Trophoblast cell (in vitro differentiated cells and primary cell): ENCODE measurements at regions not wholly inside any gene's neighbourhood (a gene's known extent, or its start where the extent isn't known, plus 50 kb on each side); places are given as distances from the start of the nearest gene placed in this dataset.

Experiments used
- DNase-seq, 2 donors: peaks; one replicate each; pipeline ENCODE4 v3.0.0-alpha.2; 2016
- H2AFZ ChIP-seq: 2 replicates; pipeline ENCODE4 v1.6.1; 2013; ENCODE audit warnings: low read length, moderate library complexity, mild to moderate bottlenecking; ENCODE audit not compliant: insufficient read depth, poor library complexity
- H2AK5ac ChIP-seq: 2 replicates; pipeline ENCODE4 v1.6.1; 2013; ENCODE audit warnings: mild to moderate bottlenecking, low read length
- H2BK120ac ChIP-seq: 2 replicates; pipeline ENCODE4 v1.6.1; 2013; ENCODE audit warnings: low read length, mild to moderate bottlenecking, moderate library complexity; ENCODE audit not compliant: insufficient read depth, poor library complexity
- H2BK12ac ChIP-seq: 2 replicates; pipeline ENCODE4 v1.6.1; 2013; ENCODE audit warnings: mild to moderate bottlenecking, low read length, moderate library complexity
- H2BK5ac ChIP-seq: 2 replicates; pipeline ENCODE4 v1.6.1; 2013; ENCODE audit warnings: low read length, low read depth, moderate library complexity, mild to moderate bottlenecking; ENCODE audit not compliant: poor library complexity
- H3K14ac ChIP-seq: 2 replicates; pipeline ENCODE4 v1.6.1; 2013; ENCODE audit warnings: mild to moderate bottlenecking, low read length
- H3K18ac ChIP-seq: 2 replicates; pipeline ENCODE4 v1.6.1; 2013; ENCODE audit warnings: mild to moderate bottlenecking, low read length
- H3K23ac ChIP-seq: 2 replicates; pipeline ENCODE4 v1.6.1; 2013; ENCODE audit warnings: low read length
- H3K27ac ChIP-seq: 2 replicates; pipeline ENCODE4 v1.5.1; 2013; ENCODE audit warnings: low read depth, mild to moderate bottlenecking, inconsistent platforms, low read length, moderate library complexity
- H3K27me3 ChIP-seq: 2 replicates; pipeline ENCODE4 v1.6.1; 2013; ENCODE audit warnings: inconsistent platforms, mild to moderate bottlenecking, low read length, moderate library complexity; ENCODE audit not compliant: insufficient read depth
- H3K36me3 ChIP-seq, 2 experiments: 1 replicate in 1 of 2; 2 replicates in 1 of 2; pipeline ENCODE4 v1.6.1; 2013; ENCODE audit warnings: low read length in 2 of 2, mild to moderate bottlenecking in 2 of 2, moderate library complexity in 1 of 2; ENCODE audit not compliant: insufficient read depth in 2 of 2, control insufficient read depth in 1 of 2
- H3K4ac ChIP-seq: 2 replicates; pipeline ENCODE4 v1.6.1; 2013; ENCODE audit warnings: low read depth, mild to moderate bottlenecking, low read length, moderate library complexity
- H3K4me1 ChIP-seq, 2 experiments: 1 replicate in 1 of 2; 2 replicates in 1 of 2; pipeline ENCODE4 v1.6.1; 2013; ENCODE audit warnings: low read length in 2 of 2, mild to moderate bottlenecking in 2 of 2, moderate library complexity in 1 of 2; ENCODE audit not compliant: insufficient read depth in 2 of 2, control insufficient read depth in 1 of 2
- H3K4me2 ChIP-seq: 2 replicates; pipeline ENCODE4 v1.6.1; 2013; ENCODE audit warnings: inconsistent platforms, mild to moderate bottlenecking, low read length, moderate library complexity
- H3K4me3 ChIP-seq: 2 replicates; pipeline ENCODE4 v1.5.1; 2013; ENCODE audit warnings: mild to moderate bottlenecking, low read depth, low read length, inconsistent platforms
- H3K79me1 ChIP-seq: one replicate; pipeline ENCODE4 v1.6.1; 2013; ENCODE audit warnings: low read length
- H3K79me2 ChIP-seq: 2 replicates; pipeline ENCODE4 v1.6.1; 2013; ENCODE audit warnings: low read length, mild to moderate bottlenecking; ENCODE audit not compliant: control insufficient read depth, insufficient read depth, poor library complexity
- H3K9ac ChIP-seq: 2 replicates; pipeline ENCODE4 v1.6.1; 2013; ENCODE audit warnings: mild to moderate bottlenecking, low read length
- H3K9me3 ChIP-seq: 2 replicates; pipeline ENCODE4 v1.6.1; 2013; ENCODE audit warnings: low read depth, mild to moderate bottlenecking, control low read depth, inconsistent platforms, low read length; ENCODE audit not compliant: insufficient read depth
- H4K12ac ChIP-seq: 2 replicates; pipeline ENCODE4 v1.6.1; 2013; ENCODE audit warnings: low read depth, mild to moderate bottlenecking, low read length, moderate library complexity
- H4K8ac ChIP-seq: 2 replicates; pipeline ENCODE4 v1.6.1; 2013; ENCODE audit warnings: low read depth, mild to moderate bottlenecking, low read length, moderate library complexity
- H4K91ac ChIP-seq: one replicate; pipeline ENCODE4 v1.6.1; 2013; ENCODE audit warnings: low read depth, mild to moderate bottlenecking, low read length, moderate library complexity
- WGBS: extraction: QIAGEN DNeasy Blood & Tissue Kit; methylation state at CpG from one replicate; pipeline ENCODE4 v1.1.7; 2013; ENCODE audit warnings: missing lambda C conversion rate; ENCODE audit not compliant: insufficient read length, insufficient coverage; ENCODE audit errors: extremely low coverage; 5-methylcytosine and 5-hydroxymethylcytosine counted together

- H3K27ac ChIP-seq, result no peak overlapping the region
- no CpG with 5 or more reads among the region's 5 CpGs for WGBS
- no peak overlapping the region for H3K23ac ChIP-seq
- no peak overlapping the region for H3K4ac ChIP-seq
- H2BK12ac ChIP-seq, result no peak overlapping the region
- H3K9ac ChIP-seq, result no peak overlapping the region
- H3K4me2 ChIP-seq, result no peak overlapping the region
- no peak overlapping the region for H2BK5ac ChIP-seq
- no peak overlapping the region for H3K14ac ChIP-seq
- H3K36me3 ChIP-seq, result no peaks in the 10 kb centered on the region
- H4K8ac ChIP-seq, result no peak overlapping the region
- H3K27me3 ChIP-seq, result no peaks in the 10 kb centered on the region
- no peak overlapping the region for H2AFZ ChIP-seq
- no peak overlapping the region for H3K18ac ChIP-seq
- no peak overlapping the region for H4K12ac ChIP-seq
- no peaks in the 10 kb centered on the region for H3K79me1 ChIP-seq
- H4K91ac ChIP-seq, result no peak overlapping the region
- no peak overlapping the region for H2BK120ac ChIP-seq
- H3K4me1 ChIP-seq, result no peaks in the 10 kb centered on the region
- H3K4me3 ChIP-seq, result no peak overlapping the region
- H3K9me3 ChIP-seq, result peaks cover 4% of the 10 kb centered on the region
- H2AK5ac ChIP-seq, result no peak overlapping the region
- no peak for DNase-seq
- H3K79me2 ChIP-seq, result no peaks in the 10 kb centered on the region
Measured at GRCh38 chr7:45293295-45293942, 135.8 kb downstream of the RAMP3 start.

- Histone ChIP-seq H3K36me3 (no peaks in the 10 kb centered on the region), H4K8ac (no peak overlapping the region)
- DNase-seq, result no peak
Measured at GRCh38 chr7:45294559-45294958, 137.0 kb downstream of the RAMP3 start.

GRCh38 chr7:45295222-45295621, 137.6 kb downstream of the RAMP3 start:
- no peaks in the 10 kb centered on the region for H3K4me1 ChIP-seq

More at GRCh38 chr7:45294559-45294958, 137.0 kb downstream of the RAMP3 start:
- Histone ChIP-seq H3K23ac (no peak overlapping the region), H3K27ac (no peak overlapping the region), H2AFZ (no peak overlapping the region), H2BK5ac (no peak overlapping the region), H3K9me3 (peaks cover 4% of the 10 kb centered on the region), H3K79me1 (no peaks in the 10 kb centered on the region), H4K91ac (no peak overlapping the region), H3K4me2 (no peak overlapping the region), H3K79me2 (no peaks in the 10 kb centered on the region), H2BK12ac (no peak overlapping the region), H3K9ac (no peak overlapping the region), H2AK5ac (no peak overlapping the region), H3K4me3 (no peak overlapping the region), H3K27me3 (no peaks in the 10 kb centered on the region), H3K14ac (no peak overlapping the region), H3K4ac (no peak overlapping the region), H2BK120ac (no peak overlapping the region), H3K4me1 (no peaks in the 10 kb centered on the region), H4K12ac (no peak overlapping the region), H3K18ac (no peak overlapping the region)
- no CpG with 5 or more reads among the region's 4 CpGs for WGBS

GRCh38 chr7:45296748-45297147, 139.2 kb downstream of the RAMP3 start:
- no peak overlapping the region for H2BK12ac ChIP-seq
- no peaks in the 10 kb centered on the region for H3K79me2 ChIP-seq
- no peak overlapping the region for H3K4me3 ChIP-seq
- no peak overlapping the region for H3K14ac ChIP-seq
- H3K79me1 ChIP-seq, result no peaks in the 10 kb centered on the region
- H3K4ac ChIP-seq, result no peak overlapping the region
- DNase-seq, result no peak
- no peak overlapping the region for H4K91ac ChIP-seq
- H3K9ac ChIP-seq, result no peak overlapping the region
- H4K12ac ChIP-seq, result no peak overlapping the region
- peaks cover 0 to 2% of the 10 kb centered on the region in 2 experiments for H3K4me1 ChIP-seq
- no peak overlapping the region for H4K8ac ChIP-seq
- H3K27me3 ChIP-seq, result no peaks in the 10 kb centered on the region
- no peaks in the 10 kb centered on the region for H3K36me3 ChIP-seq
- H2BK5ac ChIP-seq, result no peak overlapping the region
- no peak overlapping the region for H3K23ac ChIP-seq
- H2AK5ac ChIP-seq, result no peak overlapping the region
- H3K18ac ChIP-seq, result no peak overlapping the region
- no peak overlapping the region for H3K27ac ChIP-seq
- no peak overlapping the region for H2BK120ac ChIP-seq
- peaks cover 4% of the 10 kb centered on the region for H3K9me3 ChIP-seq
- no peak overlapping the region for H2AFZ ChIP-seq
- H3K4me2 ChIP-seq, result no peak overlapping the region

More at GRCh38 chr7:45295222-45295621, 137.6 kb downstream of the RAMP3 start:
- H4K91ac ChIP-seq, result no peak overlapping the region
- H2BK120ac ChIP-seq, result no peak overlapping the region
- no peak overlapping the region for H2AK5ac ChIP-seq
- no peak overlapping the region for H4K8ac ChIP-seq
- no peak overlapping the region for H3K4me2 ChIP-seq
- no peak overlapping the region for H2BK5ac ChIP-seq
- WGBS, result no CpG with 5 or more reads among the region's 4 CpGs
- H2AFZ ChIP-seq, result no peak overlapping the region
- no peak overlapping the region for H3K4ac ChIP-seq
- H3K79me1 ChIP-seq, result no peaks in the 10 kb centered on the region
- H3K18ac ChIP-seq, result no peak overlapping the region
- H4K12ac ChIP-seq, result no peak overlapping the region
- H3K4me3 ChIP-seq, result no peak overlapping the region
- H3K14ac ChIP-seq, result no peak overlapping the region
- DNase-seq, result no peak
- no peak overlapping the region for H3K23ac ChIP-seq
- peaks cover 4% of the 10 kb centered on the region for H3K9me3 ChIP-seq
- no peaks in the 10 kb centered on the region for H3K27me3 ChIP-seq
- no peaks in the 10 kb centered on the region for H3K36me3 ChIP-seq
- no peak overlapping the region for H3K9ac ChIP-seq
- no peak overlapping the region for H3K27ac ChIP-seq
- no peak overlapping the region for H2BK12ac ChIP-seq
- H3K79me2 ChIP-seq, result no peaks in the 10 kb centered on the region
